GM12892 (cell line): ENCODE measurements at regions not wholly inside any gene's neighbourhood (a gene's known extent, or its start where the extent isn't known, plus 50 kb on each side); places are given as distances from the start of the nearest gene placed in this dataset.

ENCODE experiments used
- DNase-seq: peaks from one replicate; pipeline ENCODE4 v3.0.0; 2011; ENCODE audit not compliant: insufficient read length
- FAIRE-seq: peaks from 2 replicates; lab custom pipeline; 2011; peaks lifted over from hg19 to GRCh38; lab: Jason Lieb, UNC
- POLR2A ChIP-seq: IDR thresholded peaks from 2 replicates; pipeline ENCODE4 v1.6.1; 2011; ENCODE audit warnings: low read depth, low read length, control low read depth
- POLR2AphosphoS5 ChIP-seq: IDR thresholded peaks from 2 replicates; pipeline ENCODE4 v1.6.1; 2011; ENCODE audit warnings: low read depth, low read length, control low read depth
- TAF1 ChIP-seq: IDR thresholded peaks from 2 replicates; pipeline ENCODE4 v1.6.1; 2011; ENCODE audit warnings: low read depth, mild to moderate bottlenecking, control low read depth, low read length, borderline replicate concordance

GRCh38 chr10:107807836-107808235 lies 643.3 kb upstream of the SORCS1 start:
- no peak for TF ChIP-seq POLR2A
- no peak for TF ChIP-seq POLR2AphosphoS5
- TF ChIP-seq TAF1: no peak
- no peak for DNase-seq
- FAIRE-seq: no peak

GRCh38 chr10:107806026-107806425 lies 641.5 kb upstream of the SORCS1 start:
- TF ChIP-seq POLR2AphosphoS5 (no peak), TAF1 (no peak), POLR2A (no peak)

GRCh38 chr10:107803546-107803945 lies 639.0 kb upstream of the SORCS1 start:
- TF ChIP-seq POLR2AphosphoS5: no peak
- no peak for TF ChIP-seq POLR2A
- no peak for TF ChIP-seq TAF1
- DNase-seq: no peak
- no peak for FAIRE-seq

More at GRCh38 chr10:107806026-107806425, 641.5 kb upstream of the SORCS1 start:
- no peak for FAIRE-seq
- no peak for DNase-seq

GRCh38 chr10:107800061-107800460 lies 635.6 kb upstream of the SORCS1 start:
- no peak for TF ChIP-seq POLR2AphosphoS5
- no peak for TF ChIP-seq POLR2A
- TF ChIP-seq TAF1: no peak
- DNase-seq (no peak), FAIRE-seq (no peak)

- TF ChIP-seq TAF1: no peak
- TF ChIP-seq POLR2A: no peak
- no peak for TF ChIP-seq POLR2AphosphoS5
- no peak for DNase-seq
- FAIRE-seq: no peak
Observed at GRCh38 chr10:107790271-107790670, 625.8 kb upstream of the SORCS1 start.

- FAIRE-seq: no peak
Observed at GRCh38 chr10:107771066-107771465, 606.6 kb upstream of the SORCS1 start.

GRCh38 chr10:107767185-107767584 lies 602.7 kb upstream of the SORCS1 start:
- FAIRE-seq (no peak), DNase-seq (no peak)
- TF ChIP-seq POLR2A (no peak), TAF1 (no peak), POLR2AphosphoS5 (no peak)

More at GRCh38 chr10:107771066-107771465, 606.6 kb upstream of the SORCS1 start:
- TF ChIP-seq TAF1 (no peak), POLR2AphosphoS5 (no peak), POLR2A (no peak)
- DNase-seq: no peak

GRCh38 chr10:107754814-107755213 lies 590.3 kb upstream of the SORCS1 start:
- TF ChIP-seq TAF1: no peak
- no peak for TF ChIP-seq POLR2AphosphoS5
- no peak for TF ChIP-seq POLR2A
- no peak for FAIRE-seq

GRCh38 chr10:107749235-107749634 lies 584.7 kb upstream of the SORCS1 start:
- DNase-seq (no peak), FAIRE-seq (no peak)
- no peak for TF ChIP-seq TAF1
- TF ChIP-seq POLR2A: no peak
- TF ChIP-seq POLR2AphosphoS5: no peak

More at GRCh38 chr10:107754814-107755213, 590.3 kb upstream of the SORCS1 start:
- no peak for DNase-seq

- DNase-seq: no peak
- FAIRE-seq: no peak
- TF ChIP-seq POLR2A (no peak), TAF1 (no peak), POLR2AphosphoS5 (no peak)
Observed at GRCh38 chr10:107747851-107748250, 583.3 kb upstream of the SORCS1 start.

GRCh38 chr10:107741971-107742370 lies 577.5 kb upstream of the SORCS1 start:
- FAIRE-seq (no peak), DNase-seq (no peak)
- TF ChIP-seq TAF1: no peak
- no peak for TF ChIP-seq POLR2AphosphoS5
- TF ChIP-seq POLR2A: no peak

GRCh38 chr10:107740962-107741690 lies 576.6 kb upstream of the SORCS1 start:
- FAIRE-seq: no peak
- DNase-seq: no peak

More at GRCh38 chr10:107740962-107741690, 576.6 kb upstream of the SORCS1 start:
- TF ChIP-seq POLR2AphosphoS5: no peak
